Suppressor macrophage (primary cell): ENCODE measurements at regions not wholly inside any gene's neighbourhood (a gene's known extent, or its start where the extent isn't known, plus 50 kb on each side); places are given as distances from the start of the nearest gene placed in this dataset.

Source experiments
- DNase-seq, 4 experiments: peaks; one replicate each; pipeline ENCODE4 v3.0.0-alpha.2; 2020 to 2022

GRCh38 chr9:2984491-2984890, 140.6 kb upstream of the PUM3 start:
- peak in 3 of 4 experiments; percentile 37 to 57 (median 39) for DNase-seq

- DNase-seq, result no peak
Observed at GRCh38 chr9:2979957-2980610, 136.2 kb upstream of the PUM3 start.

- no peak for DNase-seq
Observed at GRCh38 chr9:2972475-2972874, 128.6 kb upstream of the PUM3 start.

GRCh38 chr9:2970864-2971263, 127.0 kb upstream of the PUM3 start:
- no peak for DNase-seq

GRCh38 chr9:2967766-2968165, 123.9 kb upstream of the PUM3 start:
- DNase-seq, result peak in 1 of 4 experiments; percentile 6

- DNase-seq, result no peak
Observed at GRCh38 chr9:2966565-2967300, 122.8 kb upstream of the PUM3 start.

GRCh38 chr9:2964470-2964869, 120.6 kb upstream of the PUM3 start:
- DNase-seq, result no peak

- DNase-seq, result no peak
Observed at GRCh38 chr9:2963307-2963706, 119.4 kb upstream of the PUM3 start.

- peak in 1 of 4 experiments; percentile 11 for DNase-seq
Observed at GRCh38 chr9:2962471-2963172, 118.7 kb upstream of the PUM3 start.

- peak in 1 of 4 experiments; percentile 2 for DNase-seq
Observed at GRCh38 chr9:2958219-2958618, 114.3 kb upstream of the PUM3 start.

GRCh38 chr9:2957656-2958200, 113.8 kb upstream of the PUM3 start:
- no peak for DNase-seq

- DNase-seq, result no peak
Observed at GRCh38 chr9:2955575-2955974, 111.7 kb upstream of the PUM3 start.

- no peak for DNase-seq
Observed at GRCh38 chr9:2939368-2939767, 95.5 kb upstream of the PUM3 start.

GRCh38 chr9:2936221-2936620, 92.3 kb upstream of the PUM3 start:
- no peak for DNase-seq

- DNase-seq, result no peak
Observed at GRCh38 chr9:2934883-2935282, 91.0 kb upstream of the PUM3 start.

GRCh38 chr9:2934241-2934650, 90.4 kb upstream of the PUM3 start:
- DNase-seq, result no peak

- no peak for DNase-seq
Observed at GRCh38 chr9:2933165-2934095, 89.5 kb upstream of the PUM3 start.

GRCh38 chr9:2928411-2928810, 84.5 kb upstream of the PUM3 start:
- no peak for DNase-seq

- DNase-seq, result no peak
Observed at GRCh38 chr9:2925016-2925415, 81.1 kb upstream of the PUM3 start.

GRCh38 chr9:2924380-2924768, 80.5 kb upstream of the PUM3 start:
- DNase-seq, result no peak

GRCh38 chr9:2923766-2924379, 80.0 kb upstream of the PUM3 start:
- DNase-seq, result no peak

- DNase-seq, result no peak
Observed at GRCh38 chr9:2919347-2919746, 75.5 kb upstream of the PUM3 start.
